WTC11 (cell line): ENCODE measurements at regions not wholly inside any gene's neighbourhood (a gene's known extent, or its start where the extent isn't known, plus 50 kb on each side); places are given as distances from the start of the nearest gene placed in this dataset.
"Not testable (repeated sequence)": the region's sequence is repeated elsewhere in the genome, so short reads cannot be mapped to it uniquely, and the experiment has no call there.

Experiments used
- ATAC-seq: fragments of 200-7000 bp; cut with Tn5 transposase; 2 replicates; pipeline ENCODE4 v1.10.0; 2021; ENCODE audit warnings: mild to moderate bottlenecking, moderate library complexity
- CTCF ChIA-PET: fragments of 300-600 bp; sonication (Branson Sonifier 250); formaldehyde crosslinking; loops from one replicate; lab custom pipeline; 2021; ENCODE audit warnings: antibody characterized with exemption; lab: Charles Lee
- POLR2A ChIA-PET: fragments of 350-600 bp; sonication (Branson Sonifier 250); formaldehyde crosslinking; loops from one replicate; lab custom pipeline; 2021; ENCODE audit warnings: antibody characterized with exemption; lab: Charles Lee
- DNase-seq: peaks from one replicate; pipeline ENCODE4 v3.0.0; 2021; ENCODE audit warnings: low spot score
- H3K27ac Mint-ChIP-seq: 2 replicates; pipeline ENCODE4 v1.8.0; 2021; ENCODE audit warnings: mixed read lengths
- H3K27me3 Mint-ChIP-seq: 2 replicates; pipeline ENCODE4 v1.8.0; 2021; ENCODE audit warnings: low read depth, mild to moderate bottlenecking, moderate library complexity, mixed read lengths
- H3K36me3 Mint-ChIP-seq: 2 replicates; pipeline ENCODE4 v1.8.0; 2021; ENCODE audit warnings: mixed read lengths
- H3K4me1 Mint-ChIP-seq: 2 replicates; pipeline ENCODE4 v1.8.0; 2022; ENCODE audit warnings: mixed read lengths
- H3K4me3 Mint-ChIP-seq: 2 replicates; pipeline ENCODE4 v1.8.0; 2021; ENCODE audit warnings: mild to moderate bottlenecking, moderate library complexity, mixed read lengths
- H3K9me3 Mint-ChIP-seq: 2 replicates; pipeline ENCODE4 v1.8.0; 2021; ENCODE audit warnings: mixed read lengths
- AFF4 ChIP-seq: sonication (generic); formaldehyde crosslinking; IDR thresholded peaks from 2 replicates; pipeline ENCODE4 v1.8.1; 2023; ENCODE audit warnings: mild to moderate bottlenecking, missing genetic modification reagents, borderline replicate concordance
- E2F4 ChIP-seq: sonication (generic); formaldehyde crosslinking; IDR thresholded peaks from 2 replicates; pipeline ENCODE4 v1.8.1; 2022; ENCODE audit warnings: low read depth, mild to moderate bottlenecking, moderate library complexity, missing genetic modification reagents, borderline replicate concordance
- ELF4 ChIP-seq: sonication (generic); formaldehyde crosslinking; IDR thresholded peaks from 2 replicates; pipeline ENCODE4 v1.8.1; 2022; ENCODE audit warnings: low read depth, mild to moderate bottlenecking, moderate library complexity, missing genetic modification reagents
- EMX1 ChIP-seq: fragments of 250-450 bp; sonication (Bioruptor Pico); IDR thresholded peaks from 2 replicates; pipeline ENCODE4 v1.8.0; 2021; ENCODE audit warnings: mild to moderate bottlenecking
- FOXP1 ChIP-seq: sonication (generic); formaldehyde crosslinking; IDR thresholded peaks from 2 replicates; pipeline ENCODE4 v1.8.0; 2022; ENCODE audit warnings: missing genetic modification reagents, mild to moderate bottlenecking, moderate library complexity, borderline replicate concordance
- GTF2I ChIP-seq: fragments of 250-450 bp; sonication (Bioruptor Pico); conservative IDR thresholded peaks from 2 replicates; pipeline ENCODE4 v1.4.0; 2021; ENCODE audit warnings: mild to moderate bottlenecking
- IRF1 ChIP-seq: sonication (generic); formaldehyde crosslinking; IDR thresholded peaks from 2 replicates; pipeline ENCODE4 v1.8.0; 2023; ENCODE audit warnings: missing genetic modification reagents
- IRF2 ChIP-seq: sonication (generic); formaldehyde crosslinking; IDR thresholded peaks from 2 replicates; pipeline ENCODE4 v1.8.0; 2022; ENCODE audit warnings: low read depth, missing genetic modification reagents, borderline replicate concordance
- JUN ChIP-seq: sonication (generic); formaldehyde crosslinking; IDR thresholded peaks from 2 replicates; pipeline ENCODE4 v1.8.0; 2023; ENCODE audit warnings: mild to moderate bottlenecking, missing genetic modification reagents
- MXD4 ChIP-seq: fragments of 250-450 bp; sonication (Bioruptor Pico); IDR thresholded peaks from 2 replicates; pipeline ENCODE4 v1.8.0; 2021; ENCODE audit warnings: mild to moderate bottlenecking, moderate library complexity, borderline replicate concordance
- NFE2L1 ChIP-seq: sonication (generic); formaldehyde crosslinking; IDR thresholded peaks from 2 replicates; pipeline ENCODE4 v1.8.1; 2023; ENCODE audit warnings: missing genetic modification reagents
- RELA ChIP-seq: sonication (generic); formaldehyde crosslinking; IDR thresholded peaks from 2 replicates; pipeline ENCODE4 v1.8.1; 2022; ENCODE audit warnings: missing genetic modification reagents, mild to moderate bottlenecking, borderline replicate concordance
- SMAD3 ChIP-seq: sonication (generic); formaldehyde crosslinking; IDR thresholded peaks from 2 replicates; pipeline ENCODE4 v1.8.0; 2022; ENCODE audit warnings: missing genetic modification reagents, mild to moderate bottlenecking, borderline replicate concordance
- TCF7 ChIP-seq: sonication (generic); formaldehyde crosslinking; IDR thresholded peaks from 2 replicates; pipeline ENCODE4 v1.8.0; 2022; ENCODE audit warnings: mild to moderate bottlenecking, low read depth, missing genetic modification reagents, moderate library complexity
- TEAD1 ChIP-seq: sonication (generic); formaldehyde crosslinking; IDR thresholded peaks from 2 replicates; pipeline ENCODE4 v1.8.0; 2022; ENCODE audit warnings: mild to moderate bottlenecking, missing genetic modification reagents
- TEAD4 ChIP-seq: sonication (generic); formaldehyde crosslinking; IDR thresholded peaks from 2 replicates; pipeline ENCODE4 v1.8.0; 2022; ENCODE audit warnings: mild to moderate bottlenecking, missing genetic modification reagents
- ZNF512 ChIP-seq: sonication (generic); formaldehyde crosslinking; IDR thresholded peaks from 2 replicates; pipeline ENCODE4 v1.8.1; 2022; ENCODE audit warnings: missing genetic modification reagents, borderline replicate concordance
- ZNF671 ChIP-seq: fragments of 250-450 bp; sonication (Bioruptor Pico); IDR thresholded peaks from 2 replicates; pipeline ENCODE4 v1.8.0; 2021; ENCODE audit warnings: mild to moderate bottlenecking
- TF ChIP-seq, protein P1 (sequence below): fragments of 250-450 bp; sonication (Bioruptor Pico); IDR thresholded peaks from 2 replicates; pipeline ENCODE4 v1.8.0; 2021; ENCODE audit warnings: mild to moderate bottlenecking

DNA sequence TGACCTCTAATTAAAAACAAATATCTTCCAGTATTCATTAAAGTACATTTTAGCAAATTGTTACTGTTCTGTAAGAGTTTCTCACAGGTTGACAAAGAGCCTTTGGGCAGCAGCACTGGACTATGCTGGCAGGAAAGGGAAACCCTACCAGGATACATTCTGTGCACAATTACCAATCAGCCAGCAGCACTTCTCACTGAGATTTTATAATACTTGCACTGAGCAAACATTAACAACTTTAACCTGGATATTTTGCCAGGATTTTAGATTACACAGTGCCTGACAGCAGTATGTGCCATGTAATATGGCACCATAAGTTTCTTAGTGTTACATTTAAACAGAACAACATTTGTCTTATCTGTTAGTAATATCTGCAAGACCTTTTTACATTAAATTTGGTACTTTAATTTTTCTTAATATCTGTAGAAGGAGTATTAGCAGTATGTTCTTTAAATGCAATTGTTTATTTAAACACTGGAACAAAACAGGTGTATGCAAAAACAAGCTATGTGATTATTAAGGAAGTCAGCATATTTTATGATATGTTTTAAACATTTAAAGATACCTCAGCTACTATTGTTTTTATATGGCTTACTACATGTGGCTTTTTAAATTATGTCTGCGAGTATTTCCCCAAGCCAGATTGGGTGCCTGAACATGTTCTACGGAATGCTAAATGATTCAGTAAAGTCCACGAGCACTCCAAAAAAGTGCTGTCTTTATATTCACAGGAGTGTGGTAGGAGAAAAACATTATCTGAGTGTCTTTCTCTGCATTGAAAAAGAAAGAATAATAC, 699.0 kb upstream of the LUZP2 start:
- H3K4me3 Mint-ChIP-seq = no peak overlapping the region

DNA sequence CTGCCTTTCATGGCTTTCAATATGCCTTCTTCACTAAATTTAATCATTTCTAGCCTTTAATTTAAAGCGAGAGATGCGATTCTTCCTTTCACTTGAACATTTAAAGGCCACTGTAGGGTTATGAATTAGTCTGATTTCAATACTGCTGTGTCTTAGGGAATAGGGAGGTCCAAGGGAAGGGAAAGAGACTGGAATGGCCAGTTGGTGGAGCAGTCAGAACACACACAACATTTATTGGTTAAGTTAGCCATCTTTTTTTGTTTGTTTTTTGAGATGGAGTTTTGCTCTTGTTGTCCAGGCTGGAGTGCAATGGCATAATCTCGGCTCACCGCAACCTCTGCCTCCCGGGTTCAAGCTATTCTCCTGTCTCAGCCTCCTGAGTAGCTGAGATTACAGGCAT, 662.5 kb upstream of the LUZP2 start:
- CTCF ChIA-PET, H3K9me3 Mint-ChIP-seq, POLR2A ChIA-PET, H3K4me1 Mint-ChIP-seq, H3K36me3 Mint-ChIP-seq, H3K27me3 Mint-ChIP-seq, DNase-seq, H3K4me3 Mint-ChIP-seq, H3K27ac Mint-ChIP-seq: not testable (repeated sequence)
- peak; percentile 60 for ATAC-seq

More for the DNA sequence above, 699.0 kb upstream of the LUZP2 start:
- Mint-ChIP-seq H3K27ac (no peak overlapping the region), H3K27me3 (no peaks in the 10 kb centered on the region), H3K4me1 (peaks cover 4% of the 10 kb centered on the region), H3K9me3 (no peaks in the 10 kb centered on the region), H3K36me3 (no peaks in the 10 kb centered on the region)
- no peak for TF ChIP-seq SMAD3 (CRISPR knock-in tag)
- CTCF ChIA-PET = no interaction called here
- POLR2A ChIA-PET = no interaction called here
- ATAC-seq = no peak
- no peak for DNase-seq

GRCh38 chr11:23836981-23837380, 659.9 kb upstream of the LUZP2 start:
- peaks cover 3% of the 10 kb centered on the region; the same call in 1 of the 2 replicates for H3K4me1 Mint-ChIP-seq
- no peaks in the 10 kb centered on the region for H3K27me3 Mint-ChIP-seq
- no peak for DNase-seq
- no peak overlapping the region for H3K4me3 Mint-ChIP-seq
- H3K27ac Mint-ChIP-seq = no peak overlapping the region
- CTCF ChIA-PET = no interaction called here
- H3K36me3 Mint-ChIP-seq = no peaks in the 10 kb centered on the region
- POLR2A ChIA-PET = no interaction called here
- H3K9me3 Mint-ChIP-seq = peaks cover 9% of the 10 kb centered on the region
- TF ChIP-seq TCF7 (CRISPR knock-in tag) (no peak), FOXP1 (CRISPR knock-in tag) (no peak), E2F4 (CRISPR knock-in tag) (no peak)
- ATAC-seq = no peak

- DNase-seq (no peak), ATAC-seq (no peak)
- Mint-ChIP-seq H3K27ac (no peak overlapping the region), H3K36me3 (peaks cover 4% of the 10 kb centered on the region; the same call in 1 of the 2 replicates), H3K9me3 (peaks cover 14% of the 10 kb centered on the region), H3K4me3 (no peak overlapping the region), H3K4me1 (peaks cover 3% of the 10 kb centered on the region; the same call in 1 of the 2 replicates), H3K27me3 (no peaks in the 10 kb centered on the region)
- POLR2A ChIA-PET = no interaction called here
- CTCF ChIA-PET = no interaction called here
- no peak for TF ChIP-seq IRF2 (CRISPR knock-in tag)
- TF ChIP-seq RELA = no peak
- TF ChIP-seq MXD4 (CRISPR knock-in tag) = no peak
- no peak for TF ChIP-seq GTF2I (CRISPR knock-in tag)
- no peak for TF ChIP-seq ELF4
- no peak for TF ChIP-seq AFF4 (CRISPR knock-in tag)
- no peak for TF ChIP-seq ZNF512 (CRISPR knock-in tag)
- TF ChIP-seq ZNF671 (CRISPR knock-in tag) = no peak
- no peak for TF ChIP-seq EMX1
- TF ChIP-seq JUN (CRISPR knock-in tag) = no peak
- TF ChIP-seq, protein P1, sequence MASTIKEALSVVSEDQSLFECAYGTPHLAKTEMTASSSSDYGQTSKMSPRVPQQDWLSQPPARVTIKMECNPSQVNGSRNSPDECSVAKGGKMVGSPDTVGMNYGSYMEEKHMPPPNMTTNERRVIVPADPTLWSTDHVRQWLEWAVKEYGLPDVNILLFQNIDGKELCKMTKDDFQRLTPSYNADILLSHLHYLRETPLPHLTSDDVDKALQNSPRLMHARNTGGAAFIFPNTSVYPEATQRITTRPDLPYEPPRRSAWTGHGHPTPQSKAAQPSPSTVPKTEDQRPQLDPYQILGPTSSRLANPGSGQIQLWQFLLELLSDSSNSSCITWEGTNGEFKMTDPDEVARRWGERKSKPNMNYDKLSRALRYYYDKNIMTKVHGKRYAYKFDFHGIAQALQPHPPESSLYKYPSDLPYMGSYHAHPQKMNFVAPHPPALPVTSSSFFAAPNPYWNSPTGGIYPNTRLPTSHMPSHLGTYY (CRISPR knock-in tag) = no peak
- TF ChIP-seq TEAD1 = no peak
- no peak for TF ChIP-seq NFE2L1 (CRISPR knock-in tag)
- TF ChIP-seq TEAD4 (CRISPR knock-in tag) = no peak
- TF ChIP-seq IRF1 (CRISPR knock-in tag) = no peak
These were observed 656.0 kb upstream of the LUZP2 start for GRCh38 chr11:23840872-23841271.
